Uterus (tissue), 2 donors: ENCODE measurements at regions not wholly inside any gene's neighbourhood (a gene's known extent, or its start where the extent isn't known, plus 50 kb on each side); places are given as distances from the start of the nearest gene placed in this dataset.

Experiments used
- CTCF ChIP-seq, 4 experiments: fragments of 200-600 bp in 2 of 4; fragments of 450-650 bp in 2 of 4; sonication (generic) in 2 of 4; IDR thresholded peaks; one replicate each; pipeline ENCODE4 v1.5.1; 2016 to 2019; ENCODE audit warnings: antibody characterized with exemption in 4 of 4, mild to moderate bottlenecking in 2 of 4, moderate library complexity in 1 of 4
- POLR2A ChIP-seq, 2 donors: fragments of 450-650 bp; IDR thresholded peaks; one replicate each; pipeline ENCODE4 v1.6.1; 2016; ENCODE audit warnings: antibody characterized with exemption in 2 of 2, mild to moderate bottlenecking in 1 of 2, moderate library complexity in 1 of 2

GRCh38 chr6:56787209-56787608 lies 144.5 kb upstream of the DST start:
- TF ChIP-seq CTCF (IDR thresholded peaks at IDR 0.05) (no peak), POLR2A (IDR thresholded peaks at IDR 0.05) (no peak)
